ENCODE measurements at regions not wholly inside any gene's neighbourhood (a gene's known extent, or its start where the extent isn't known, plus 50 kb on each side); places are given as distances from the start of the nearest gene placed in this dataset.

GRCh38 chr14:25122843-25123242 is 72.9 kb upstream of the STXBP6 start:
- no peak overlapping the region for H3K27ac ChIP-seq (ENCODE audit: low read depth)
- H3K4me1 ChIP-seq (ENCODE audit: insufficient read depth): no peaks in the 10 kb centered on the region
- no peak overlapping the region for H3K4me3 ChIP-seq (ENCODE audit: low read depth, low read length)
- no peaks in the 10 kb centered on the region for H3K36me3 ChIP-seq (ENCODE audit: insufficient read depth)
- no peak for DNase-seq (ENCODE audit: extremely low spot score)
- 76% methylated on average over 3 of the region's 3 CpGs for WGBS

GRCh38 chr14:25122211-25122610 is 72.3 kb upstream of the STXBP6 start:
- Histone ChIP-seq H3K36me3 (ENCODE audit: insufficient read depth) (no peaks in the 10 kb centered on the region), H3K27ac (ENCODE audit: low read depth) (no peak overlapping the region), H3K4me1 (ENCODE audit: insufficient read depth) (no peaks in the 10 kb centered on the region), H3K4me3 (ENCODE audit: low read depth, low read length) (no peak overlapping the region)
- WGBS: 79% methylated on average over 5 of the region's 5 CpGs
- DNase-seq (ENCODE audit: extremely low spot score): no peak

GRCh38 chr14:25121337-25122129 is 71.6 kb upstream of the STXBP6 start:
- no peak for DNase-seq (ENCODE audit: extremely low spot score)
- Histone ChIP-seq H3K27ac (ENCODE audit: low read depth) (no peak overlapping the region), H3K4me1 (ENCODE audit: insufficient read depth) (no peaks in the 10 kb centered on the region), H3K36me3 (ENCODE audit: insufficient read depth) (no peaks in the 10 kb centered on the region), H3K4me3 (ENCODE audit: low read depth, low read length) (no peak overlapping the region)
- WGBS: 53% methylated on average over 3 of the region's 3 CpGs

GRCh38 chr14:25120261-25120660 is 70.3 kb upstream of the STXBP6 start:
- Histone ChIP-seq H3K4me3 (ENCODE audit: low read depth, low read length) (no peak overlapping the region), H3K36me3 (ENCODE audit: insufficient read depth) (no peaks in the 10 kb centered on the region), H3K27ac (ENCODE audit: low read depth) (no peak overlapping the region), H3K4me1 (ENCODE audit: insufficient read depth) (no peaks in the 10 kb centered on the region)
- no peak for DNase-seq (ENCODE audit: extremely low spot score)
- WGBS: 56% methylated on average over 3 of the region's 3 CpGs

- Histone ChIP-seq H3K27ac (ENCODE audit: low read depth) (no peak overlapping the region), H3K36me3 (ENCODE audit: insufficient read depth) (no peaks in the 10 kb centered on the region), H3K4me3 (ENCODE audit: low read depth, low read length) (no peak overlapping the region), H3K4me1 (ENCODE audit: insufficient read depth) (no peaks in the 10 kb centered on the region)
- no peak for DNase-seq (ENCODE audit: extremely low spot score)
- 72% methylated on average over 2 of the region's 2 CpGs for WGBS
Observed at GRCh38 chr14:25118671-25119070, 68.7 kb upstream of the STXBP6 start.

- no peak for DNase-seq (ENCODE audit: extremely low spot score)
- H3K4me3 ChIP-seq (ENCODE audit: low read depth, low read length): no peak overlapping the region
- H3K27ac ChIP-seq (ENCODE audit: low read depth): no peak overlapping the region
- no peaks in the 10 kb centered on the region for H3K4me1 ChIP-seq (ENCODE audit: insufficient read depth)
- WGBS: 94% methylated on average over 1 of the region's 1 CpG
- H3K36me3 ChIP-seq (ENCODE audit: insufficient read depth): no peaks in the 10 kb centered on the region
Observed at GRCh38 chr14:25117342-25117741, 67.4 kb upstream of the STXBP6 start.

- Histone ChIP-seq H3K27ac (ENCODE audit: low read depth) (no peak overlapping the region), H3K4me1 (ENCODE audit: insufficient read depth) (no peaks in the 10 kb centered on the region), H3K4me3 (ENCODE audit: low read depth, low read length) (no peak overlapping the region), H3K36me3 (ENCODE audit: insufficient read depth) (no peaks in the 10 kb centered on the region)
- DNase-seq (ENCODE audit: extremely low spot score): no peak
Observed at GRCh38 chr14:25116607-25117006, 66.7 kb upstream of the STXBP6 start.

GRCh38 chr14:25113394-25113793 is 63.4 kb upstream of the STXBP6 start:
- Histone ChIP-seq H3K27ac (ENCODE audit: low read depth) (no peak overlapping the region), H3K36me3 (ENCODE audit: insufficient read depth) (no peaks in the 10 kb centered on the region), H3K4me3 (ENCODE audit: low read depth, low read length) (no peak overlapping the region), H3K4me1 (ENCODE audit: insufficient read depth) (no peaks in the 10 kb centered on the region)
- 91% methylated on average over 1 of the region's 1 CpG for WGBS
- DNase-seq (ENCODE audit: extremely low spot score): no peak

GRCh38 chr14:25111061-25111601 is 61.2 kb upstream of the STXBP6 start:
- peak; percentile 72 for DNase-seq (ENCODE audit: extremely low spot score)
- 26% methylated on average over 2 of the region's 2 CpGs for WGBS
- no peaks in the 10 kb centered on the region for H3K36me3 ChIP-seq (ENCODE audit: insufficient read depth)
- H3K4me3 ChIP-seq (ENCODE audit: low read depth, low read length): no peak overlapping the region
- no peaks in the 10 kb centered on the region for H3K4me1 ChIP-seq (ENCODE audit: insufficient read depth)
- no peak overlapping the region for H3K27ac ChIP-seq (ENCODE audit: low read depth)

- Histone ChIP-seq H3K27ac (ENCODE audit: low read depth) (no peak overlapping the region), H3K4me1 (ENCODE audit: insufficient read depth) (no peaks in the 10 kb centered on the region), H3K36me3 (ENCODE audit: insufficient read depth) (no peaks in the 10 kb centered on the region), H3K4me3 (ENCODE audit: low read depth, low read length) (no peak overlapping the region)
- DNase-seq (ENCODE audit: extremely low spot score): no peak
- 37% methylated on average over 2 of the region's 2 CpGs for WGBS
Observed at GRCh38 chr14:25110106-25110505, 60.2 kb upstream of the STXBP6 start.

- Histone ChIP-seq H3K4me1 (ENCODE audit: insufficient read depth) (no peaks in the 10 kb centered on the region), H3K27ac (ENCODE audit: low read depth) (no peak overlapping the region), H3K36me3 (ENCODE audit: insufficient read depth) (no peaks in the 10 kb centered on the region), H3K4me3 (ENCODE audit: low read depth, low read length) (no peak overlapping the region)
- no peak for DNase-seq (ENCODE audit: extremely low spot score)
- 54% methylated on average over 2 of the region's 2 CpGs for WGBS
Observed at GRCh38 chr14:25108959-25109358, 59.0 kb upstream of the STXBP6 start.

- H3K36me3 ChIP-seq (ENCODE audit: insufficient read depth): no peaks in the 10 kb centered on the region
- no peak for DNase-seq (ENCODE audit: extremely low spot score)
- 83% methylated on average over 2 of the region's 2 CpGs for WGBS
- no peak overlapping the region for H3K4me3 ChIP-seq (ENCODE audit: low read depth, low read length)
- no peaks in the 10 kb centered on the region for H3K4me1 ChIP-seq (ENCODE audit: insufficient read depth)
- H3K27ac ChIP-seq (ENCODE audit: low read depth): no peak overlapping the region
Observed at GRCh38 chr14:25108291-25108690, 58.3 kb upstream of the STXBP6 start.

GRCh38 chr14:25103820-25104219 is 53.9 kb upstream of the STXBP6 start:
- Histone ChIP-seq H3K27ac (ENCODE audit: low read depth) (no peak overlapping the region), H3K36me3 (ENCODE audit: insufficient read depth) (no peaks in the 10 kb centered on the region), H3K4me1 (ENCODE audit: insufficient read depth) (no peaks in the 10 kb centered on the region), H3K4me3 (ENCODE audit: low read depth, low read length) (no peak overlapping the region)
- WGBS: 85% methylated on average over 2 of the region's 2 CpGs
- DNase-seq (ENCODE audit: extremely low spot score): no peak

GRCh38 chr14:25103271-25103670 is 53.3 kb upstream of the STXBP6 start:
- no peak for DNase-seq (ENCODE audit: extremely low spot score)
- Histone ChIP-seq H3K36me3 (ENCODE audit: insufficient read depth) (no peaks in the 10 kb centered on the region), H3K4me1 (ENCODE audit: insufficient read depth) (no peaks in the 10 kb centered on the region), H3K4me3 (ENCODE audit: low read depth, low read length) (no peak overlapping the region), H3K27ac (ENCODE audit: low read depth) (no peak overlapping the region)
- 91% methylated on average over 4 of the region's 4 CpGs for WGBS
